COLO829 (cell line): ENCODE measurements at regions not wholly inside any gene's neighbourhood (a gene's known extent, or its start where the extent isn't known, plus 50 kb on each side); places are given as distances from the start of the nearest gene placed in this dataset.
"Not testable (repeated sequence)": the region's sequence is repeated elsewhere in the genome, so short reads cannot be mapped to it uniquely, and the experiment has no call there.

Experiments
- DNase-seq: peaks from one replicate; pipeline ENCODE4 v3.0.0; 2012; ENCODE audit warnings: low spot score

GRCh38 chr16:29199626-29200025 is 206.9 kb downstream of the NPIPB11 start:
- DNase-seq = not testable (repeated sequence)

- DNase-seq = no peak
These were observed 207.6 kb downstream of the NPIPB11 start for GRCh38 chr16:29198731-29199521.

GRCh38 chr16:29198231-29198630 is 208.3 kb downstream of the NPIPB11 start:
- no peak for DNase-seq

- DNase-seq = not testable (repeated sequence)
These were observed 208.9 kb downstream of the NPIPB11 start for GRCh38 chr16:29197494-29198100.

- not testable (repeated sequence) for DNase-seq
These were observed 209.8 kb downstream of the NPIPB11 start for GRCh38 chr16:29196746-29197145.

- not testable (repeated sequence) for DNase-seq
These were observed 210.4 kb downstream of the LAT start for GRCh38 chr16:29195116-29195872.

- DNase-seq = not testable (repeated sequence)
These were observed 209.5 kb downstream of the LAT start for GRCh38 chr16:29194185-29194844.

GRCh38 chr16:29193634-29194033 is 208.8 kb downstream of the LAT start:
- not testable (repeated sequence) for DNase-seq

GRCh38 chr16:29193248-29193574 is 208.4 kb downstream of the LAT start:
- DNase-seq = not testable (repeated sequence)

- no peak for DNase-seq
These were observed 207.7 kb downstream of the LAT start for GRCh38 chr16:29192329-29193247.

- not testable (repeated sequence) for DNase-seq
These were observed 206.9 kb downstream of the LAT start for GRCh38 chr16:29191636-29192180.

- DNase-seq = not testable (repeated sequence)
These were observed 205.9 kb downstream of the LAT start for GRCh38 chr16:29190553-29191431.

GRCh38 chr16:29188806-29189205 is 204.0 kb downstream of the LAT start:
- DNase-seq = not testable (repeated sequence)

- not testable (repeated sequence) for DNase-seq
These were observed 201.7 kb downstream of the LAT start for GRCh38 chr16:29186306-29187220.

- DNase-seq = not testable (repeated sequence)
These were observed 201.0 kb downstream of the LAT start for GRCh38 chr16:29185872-29186271.

- DNase-seq = not testable (repeated sequence)
These were observed 200.0 kb downstream of the LAT start for GRCh38 chr16:29184738-29185438.

- not testable (repeated sequence) for DNase-seq
These were observed 198.4 kb downstream of the LAT start for GRCh38 chr16:29182940-29183868.
